Activated CD4-positive, alpha-beta T cell treated with anti-CD3 and anti-CD28 coated beads, Interleukin-2, amount 50 U/mL, for 1 hour (primary cell): ENCODE measurements at regions not wholly inside any gene's neighbourhood (a gene's known extent, or its start where the extent isn't known, plus 50 kb on each side); places are given as distances from the start of the nearest gene placed in this dataset.
"Not testable (repeated sequence)": the region's sequence is repeated elsewhere in the genome, so short reads cannot be mapped to it uniquely, and the experiment has no call there.

Experiments used
- DNase-seq: peaks from one replicate; pipeline ENCODE4 v3.0.0-alpha.2; 2020

GRCh38 chr7:98777051-98777450, 92.8 kb downstream of the TMEM130 start:
- DNase-seq: no peak

DNA sequence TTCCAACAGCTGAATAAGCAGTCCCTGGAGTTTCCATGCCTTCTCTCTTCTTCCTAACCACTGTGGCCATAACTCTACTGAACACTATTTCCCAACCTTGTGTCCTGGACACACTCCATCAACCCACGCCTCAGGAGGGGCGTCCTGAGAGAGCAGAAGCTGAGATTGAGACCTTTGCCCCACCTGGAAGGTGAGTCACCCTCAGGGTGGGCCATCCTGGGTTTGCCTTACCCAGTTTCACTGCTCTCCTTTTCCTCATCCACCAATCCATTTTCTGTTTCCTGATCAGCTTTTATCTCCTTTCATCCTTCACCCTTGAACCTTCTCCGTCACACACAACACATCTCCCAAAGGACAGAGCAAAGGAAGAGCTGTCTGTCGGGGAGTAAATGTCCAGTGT, 91.4 kb downstream of the TMEM130 start:
- DNase-seq: no peak

- DNase-seq: no peak
Observed at GRCh38 chr7:98779800-98780587, 89.8 kb downstream of the TMEM130 start.

DNA sequence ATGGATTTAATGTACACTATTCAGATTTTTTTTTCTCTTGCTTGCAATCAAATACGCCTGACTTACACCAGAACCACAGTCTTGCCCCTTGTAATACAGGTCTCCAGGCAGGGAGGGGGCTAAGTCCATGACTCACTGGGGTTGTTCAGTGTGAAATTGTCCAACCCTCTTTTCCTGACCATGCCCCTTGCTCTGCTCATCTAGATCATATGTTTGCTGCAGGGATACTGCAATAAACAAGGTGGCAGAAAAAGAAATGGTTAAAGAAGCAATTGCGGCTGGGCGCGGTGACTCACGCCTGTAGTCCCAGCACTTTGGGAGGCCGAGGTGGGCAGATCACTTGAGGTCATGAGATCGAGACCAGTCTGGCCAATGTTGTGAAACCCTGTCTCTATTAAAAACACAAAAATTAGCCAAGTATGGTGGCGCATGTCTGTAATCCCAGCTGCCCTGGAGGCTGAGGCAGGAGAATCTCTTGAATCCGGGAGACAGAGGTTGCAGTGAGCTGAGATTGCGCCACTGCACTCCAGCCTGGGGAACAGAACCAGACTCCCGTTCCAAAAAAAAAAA, 85.5 kb downstream of the TMEM130 start:
- DNase-seq: no peak

GRCh38 chr7:98785929-98786571, 83.8 kb downstream of the TMEM130 start:
- DNase-seq: no peak

DNA sequence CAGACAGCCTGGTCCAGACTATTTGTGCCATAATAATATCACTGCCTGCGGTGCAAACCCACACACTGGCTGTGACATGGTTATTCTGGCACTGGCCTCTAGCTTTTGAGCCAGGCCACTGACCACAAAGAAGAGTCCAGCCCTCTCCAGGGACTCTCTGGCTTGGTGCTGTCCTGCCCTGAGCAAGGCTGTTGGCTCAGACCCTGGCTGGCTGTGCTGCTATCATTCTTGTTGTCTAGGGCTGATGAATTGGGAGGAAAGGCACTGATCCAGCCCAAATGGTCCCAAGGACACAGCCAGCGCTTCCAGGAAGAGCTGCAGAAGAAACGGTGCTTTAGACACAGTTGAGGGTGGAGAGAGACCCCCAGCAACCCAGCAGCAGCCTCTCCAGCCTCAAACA, 80.8 kb downstream of the TMEM130 start:
- DNase-seq: no peak

DNA sequence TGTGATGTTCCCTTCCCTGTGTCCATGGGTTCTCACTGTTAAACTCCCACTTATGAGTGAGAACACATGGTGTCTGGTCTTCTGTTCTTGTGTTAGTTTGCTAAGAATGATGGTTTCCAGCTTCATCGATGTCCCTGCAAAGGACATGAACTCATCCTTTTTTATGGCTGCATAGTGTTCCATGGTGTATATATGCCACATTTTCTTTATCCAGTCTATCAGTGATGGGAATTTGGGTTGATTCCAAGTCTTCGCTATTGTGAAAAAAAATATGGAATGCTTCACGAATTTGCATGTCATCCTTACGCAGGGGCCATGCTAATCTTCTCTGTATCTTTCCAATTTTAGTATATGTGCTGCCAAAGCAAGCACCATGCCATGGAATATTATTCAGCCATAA, 75.4 kb downstream of the TMEM130 start:
- DNase-seq: not testable (repeated sequence)

DNA sequence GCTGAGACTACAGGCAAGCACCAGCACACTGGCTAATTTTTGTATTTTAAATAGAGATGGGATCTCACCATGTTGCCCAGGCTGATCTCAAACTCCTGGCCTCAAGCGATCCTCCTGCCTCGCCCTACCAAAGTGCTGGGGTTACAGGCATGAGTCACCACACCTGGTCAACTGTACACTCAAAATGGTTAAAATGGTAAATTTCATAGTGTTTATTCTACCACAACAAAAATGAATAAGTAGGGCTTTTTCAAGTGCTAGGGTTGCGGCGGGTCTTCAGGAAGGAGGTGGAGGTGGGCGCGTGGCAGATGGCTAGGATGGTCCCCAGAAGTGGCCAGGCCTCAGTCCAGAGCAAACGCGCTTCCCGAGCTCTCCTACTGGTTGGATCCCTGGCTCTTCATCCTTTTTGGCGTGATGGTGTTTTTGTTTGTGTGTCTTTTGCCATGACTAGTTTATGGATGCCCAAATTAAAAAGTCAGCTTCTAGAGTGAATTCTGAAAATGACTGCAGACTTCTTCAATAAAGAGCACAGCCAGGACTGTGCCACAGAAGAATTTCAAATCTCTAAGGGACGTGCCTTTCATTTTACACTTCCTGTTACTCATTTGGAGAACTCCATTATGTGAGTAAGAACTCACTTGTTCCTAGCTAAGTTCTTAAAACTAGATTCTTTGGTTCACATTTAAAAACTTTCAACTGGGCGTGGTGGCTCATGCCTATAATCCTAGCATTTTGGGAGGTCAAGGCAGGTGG, 73.9 kb downstream of the TMEM130 start:
- DNase-seq: no peak
